Aorta (tissue), 5 donors: ENCODE measurements at regions not wholly inside any gene's neighbourhood (a gene's known extent, or its start where the extent isn't known, plus 50 kb on each side); places are given as distances from the start of the nearest gene placed in this dataset.

ENCODE experiments used
- ATAC-seq: fragments of 200-7000 bp; cut with Tn5 transposase; one replicate; pipeline ENCODE4 v1.9.1; 2022; ENCODE audit warnings: moderate library complexity; ENCODE audit not compliant: low FRiP score
- DNase-seq, 2 donors: peaks; one replicate each; pipeline ENCODE4 v3.0.0-alpha.2; 2020
- H3K27ac ChIP-seq, 2 donors: one replicate each; pipeline ENCODE4 v1.5.1; 2013; ENCODE audit warnings: low read length in 2 of 2, mild to moderate bottlenecking in 2 of 2, moderate library complexity in 2 of 2, control low read depth in 1 of 2, inconsistent platforms in 1 of 2, low read depth in 1 of 2
- H3K27me3 ChIP-seq, 2 donors: one replicate each; pipeline ENCODE4 v1.6.1; 2013; ENCODE audit warnings: control low read depth in 1 of 2, low read length in 1 of 2, mild to moderate bottlenecking in 1 of 2, moderate library complexity in 1 of 2; ENCODE audit not compliant: insufficient read depth in 2 of 2, control insufficient read depth in 1 of 2
- H3K36me3 ChIP-seq, 2 donors: one replicate each; pipeline ENCODE4 v1.6.1; 2013; ENCODE audit warnings: control low read depth in 1 of 2, low read length in 1 of 2, mild to moderate bottlenecking in 1 of 2; ENCODE audit not compliant: insufficient read depth in 2 of 2, control insufficient read depth in 1 of 2
- H3K4me1 ChIP-seq, 2 donors: one replicate each; pipeline ENCODE4 v1.6.1; 2013; ENCODE audit warnings: low read length in 2 of 2, control low read depth in 1 of 2, mild to moderate bottlenecking in 1 of 2, moderate library complexity in 1 of 2; ENCODE audit not compliant: insufficient read depth in 2 of 2, control insufficient read depth in 1 of 2
- H3K4me3 ChIP-seq, 2 donors: one replicate each; pipeline ENCODE4 v1.5.1; 2013; ENCODE audit warnings: low read length in 2 of 2, control low read depth in 1 of 2, mild to moderate bottlenecking in 1 of 2
- H3K9me3 ChIP-seq: one replicate; pipeline ENCODE4 v1.6.1; 2013; ENCODE audit warnings: mild to moderate bottlenecking, low read length; ENCODE audit not compliant: control insufficient read depth
- WGBS, 2 donors: extraction: QIAGEN DNeasy Blood & Tissue Kit; methylation state at CpG; one replicate each; pipeline ENCODE4 v1.1.7; 2013; 5-methylcytosine and 5-hydroxymethylcytosine counted together
- intact Hi-C, 2 donors: fragments of 100-400 bp; cut with DNase I; formaldehyde crosslinking; loops; one replicate each; pipeline versions ENCODE4 v1.14.2 to v1.15.0; 2022
- donor health status: healthy with polysubstance abuse.
- donor health status: Bipolar disorder and iron deficiency.
- donor health status: DM: no; HTN: no; CAD: no.
- donor health status: DM: no; HTN: no; CAD: no.
- donor health status: DM: yes; HTN: yes; CAD: no.

DNA sequence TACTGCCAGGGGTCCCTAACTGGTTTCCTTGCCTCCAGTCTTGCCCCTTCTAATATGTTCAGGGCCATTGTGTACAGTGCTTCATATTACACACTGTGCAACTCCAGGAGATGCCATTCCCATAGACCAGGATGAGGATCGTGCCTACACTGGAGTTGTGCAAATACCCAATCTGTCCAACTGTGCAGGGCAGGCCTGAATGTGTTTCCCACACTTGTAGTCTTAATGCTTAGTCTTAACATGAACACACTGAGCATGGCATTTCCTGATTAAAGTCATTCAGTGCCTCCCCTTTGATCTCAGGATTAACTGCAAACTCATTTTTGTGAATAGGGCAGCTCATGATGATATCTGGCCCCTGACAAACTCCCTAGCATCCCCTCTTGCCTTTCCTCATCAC is 165.5 kb downstream of the TTC8 start:
- H3K4me1 ChIP-seq: no peaks in the 10 kb centered on the region
- no peak overlapping the region for H3K27ac ChIP-seq
- intact Hi-C loops: no loop called here
- no peaks in the 10 kb centered on the region for H3K27me3 ChIP-seq
- peaks cover 7% of the 10 kb centered on the region for H3K9me3 ChIP-seq
- ATAC-seq (no peak), DNase-seq (no peak)
- 88 to 91% methylated on average over 1 of the region's 1 CpG for WGBS, 2 donors
- H3K36me3 ChIP-seq: no peaks in the 10 kb centered on the region
- no peak overlapping the region for H3K4me3 ChIP-seq

DNA sequence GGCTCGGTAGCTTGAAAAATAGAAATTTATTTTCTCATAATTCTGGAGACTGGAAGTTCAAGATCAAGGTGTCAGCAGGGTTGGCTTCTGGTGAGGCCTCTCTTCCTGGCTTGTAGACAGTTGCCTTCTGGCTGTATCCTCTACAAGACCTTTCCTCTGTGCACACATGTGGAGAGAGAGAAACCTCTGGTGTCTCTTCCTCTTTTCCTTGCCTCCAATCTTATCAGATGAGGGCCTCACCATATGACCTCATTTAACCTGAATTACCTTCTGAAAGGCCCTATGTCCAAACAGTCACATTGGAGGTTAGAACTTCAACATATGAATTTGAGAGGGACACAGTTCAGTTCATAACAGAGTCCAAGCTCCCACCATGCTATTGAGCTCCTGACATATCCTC is 166.4 kb downstream of the TTC8 start:
- Histone ChIP-seq H3K27ac (no peak overlapping the region), H3K4me1 (no peaks in the 10 kb centered on the region), H3K27me3 (no peaks in the 10 kb centered on the region), H3K9me3 (peaks cover 7% of the 10 kb centered on the region), H3K4me3 (no peak overlapping the region), H3K36me3 (no peaks in the 10 kb centered on the region)
- WGBS, 2 donors: 69 to 85% methylated on average over 1 of the region's 1 CpG
- DNase-seq (no peak), ATAC-seq (no peak)
- intact Hi-C loops: no loop called here

DNA sequence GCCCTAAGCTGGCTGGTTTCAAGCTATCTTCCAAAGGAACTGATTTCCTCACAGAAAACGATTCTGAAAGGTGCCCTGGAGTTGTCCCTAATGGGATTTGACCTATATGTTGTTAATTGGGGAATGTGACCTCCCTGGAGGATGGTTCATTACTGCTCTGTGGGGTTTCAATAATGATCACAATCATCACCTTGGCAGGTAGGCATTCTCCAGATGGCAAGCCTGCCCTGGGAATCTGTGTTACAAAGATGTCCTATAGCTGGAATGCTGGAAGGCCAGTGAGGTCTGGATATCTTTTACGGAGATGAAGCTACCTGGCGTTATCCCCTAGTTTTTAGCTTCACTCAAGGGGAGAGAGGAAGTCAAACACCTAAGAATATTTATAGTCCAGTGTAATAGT is 167.6 kb downstream of the TTC8 start:
- no peaks in the 10 kb centered on the region for H3K36me3 ChIP-seq
- H3K9me3 ChIP-seq: peaks cover 7% of the 10 kb centered on the region
- H3K4me3 ChIP-seq: no peak overlapping the region
- H3K4me1 ChIP-seq: no peaks in the 10 kb centered on the region
- H3K27ac ChIP-seq: no peak overlapping the region
- no peaks in the 10 kb centered on the region for H3K27me3 ChIP-seq
- 52 to 61% methylated on average over 3 of the region's 3 CpGs for WGBS, 2 donors
- ATAC-seq (no peak), DNase-seq (no peak)
- intact Hi-C loops: no loop called here

DNA sequence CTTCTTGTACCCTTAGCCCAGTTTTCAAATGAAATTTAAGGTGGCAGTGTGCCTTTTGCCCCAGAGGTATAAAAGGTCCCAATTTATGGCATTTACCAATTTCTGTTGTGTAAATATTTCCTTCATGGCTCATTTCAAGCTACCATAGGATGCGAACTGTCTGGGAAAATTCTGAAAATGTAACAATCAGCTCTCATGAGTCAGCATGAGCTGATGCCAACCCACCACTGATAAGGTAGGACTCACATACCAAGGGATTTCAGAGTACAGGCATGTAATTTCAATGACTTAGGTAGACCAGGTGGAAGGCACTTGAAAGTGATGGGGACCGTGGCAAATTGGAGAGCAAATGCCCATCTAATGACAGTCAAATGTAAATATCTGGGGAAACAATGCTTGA is 169.5 kb downstream of the TTC8 start:
- Histone ChIP-seq H3K36me3 (no peaks in the 10 kb centered on the region), H3K27ac (no peak overlapping the region), H3K27me3 (no peaks in the 10 kb centered on the region), H3K9me3 (peaks cover 4% of the 10 kb centered on the region), H3K4me1 (no peaks in the 10 kb centered on the region), H3K4me3 (no peak overlapping the region)
- intact Hi-C loops: no loop called here
- WGBS, 2 donors: 68 to 76% methylated on average over 2 of the region's 2 CpGs
- DNase-seq (no peak), ATAC-seq (no peak)

GRCh38 chr14:88995437-88996198 is 171.2 kb downstream of the TTC8 start:
- ATAC-seq: no peak

DNA sequence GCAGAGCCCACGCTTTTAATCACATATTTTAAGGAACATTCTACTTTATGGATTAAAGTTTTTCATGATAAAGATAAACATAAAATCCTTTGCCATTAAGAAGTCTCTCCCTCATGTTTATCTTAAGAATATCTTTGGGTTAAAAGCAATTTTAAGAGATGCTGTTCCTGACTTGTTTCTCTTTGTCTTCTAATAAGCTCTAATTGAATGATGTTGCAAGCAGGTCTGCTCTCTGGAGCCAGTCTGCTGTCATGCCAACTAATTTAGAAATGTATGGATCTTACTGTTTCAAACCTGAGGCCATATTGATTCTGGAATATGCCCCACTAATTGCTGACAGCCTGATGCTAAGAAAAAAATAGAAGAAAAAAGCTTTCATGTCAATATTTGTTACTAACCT is 173.6 kb downstream of the TTC8 start:
- intact Hi-C loops: no loop called here
- Histone ChIP-seq H3K36me3 (no peaks in the 10 kb centered on the region), H3K27ac (no peak overlapping the region), H3K27me3 (peaks cover 0 to 2% of the 10 kb centered on the region in 2 donors), H3K4me3 (no peak overlapping the region), H3K9me3 (peaks cover 2% of the 10 kb centered on the region), H3K4me1 (no peaks in the 10 kb centered on the region)
- WGBS, 2 donors: 69 to 71% methylated on average over 1 of the region's 1 CpG
- ATAC-seq: no peak
- no peak for DNase-seq

More at GRCh38 chr14:88995437-88996198, 171.2 kb downstream of the TTC8 start:
- Histone ChIP-seq H3K4me1 (no peaks in the 10 kb centered on the region), H3K27me3 (peaks cover 0 to 2% of the 10 kb centered on the region in 2 donors), H3K4me3 (no peak overlapping the region), H3K9me3 (peaks cover 6% of the 10 kb centered on the region), H3K27ac (no peak overlapping the region), H3K36me3 (no peaks in the 10 kb centered on the region)
- WGBS, 2 donors: 65 to 68% methylated on average over 9 of the region's 9 CpGs
- no peak for DNase-seq
- intact Hi-C loops: no loop called here

- no peaks in the 10 kb centered on the region for H3K36me3 ChIP-seq
- peaks cover 0 to 2% of the 10 kb centered on the region in 2 donors for H3K27me3 ChIP-seq
- no peaks in the 10 kb centered on the region for H3K4me1 ChIP-seq
- H3K9me3 ChIP-seq: peaks cover 2% of the 10 kb centered on the region
- no peak overlapping the region for H3K27ac ChIP-seq
- no peak overlapping the region for H3K4me3 ChIP-seq
- ATAC-seq: no peak
- 85 to 92% methylated on average over 5 of the region's 5 CpGs for WGBS, 2 donors
- intact Hi-C loops: no loop called here
- DNase-seq: no peak
These were observed 174.7 kb downstream of the TTC8 start for GRCh38 chr14:88999137-88999536.

- Histone ChIP-seq H3K9me3 (peaks cover 2% of the 10 kb centered on the region), H3K4me3 (no peak overlapping the region), H3K27me3 (peaks cover 0 to 2% of the 10 kb centered on the region in 2 donors), H3K36me3 (no peaks in the 10 kb centered on the region), H3K27ac (no peak overlapping the region), H3K4me1 (no peaks in the 10 kb centered on the region)
- WGBS, 2 donors: 70 to 71% methylated on average over 9 of the region's 9 CpGs
- DNase-seq (peak in 1 of 2 donors; percentile 74), ATAC-seq (no peak)
- intact Hi-C loops: no loop called here
These were observed 175.8 kb downstream of the TTC8 start for GRCh38 chr14:89000007-89000942.
